ENCODE measurements at regions not wholly inside any gene's neighbourhood (a gene's known extent, or its start where the extent isn't known, plus 50 kb on each side); places are given as distances from the start of the nearest gene placed in this dataset.

DNA sequence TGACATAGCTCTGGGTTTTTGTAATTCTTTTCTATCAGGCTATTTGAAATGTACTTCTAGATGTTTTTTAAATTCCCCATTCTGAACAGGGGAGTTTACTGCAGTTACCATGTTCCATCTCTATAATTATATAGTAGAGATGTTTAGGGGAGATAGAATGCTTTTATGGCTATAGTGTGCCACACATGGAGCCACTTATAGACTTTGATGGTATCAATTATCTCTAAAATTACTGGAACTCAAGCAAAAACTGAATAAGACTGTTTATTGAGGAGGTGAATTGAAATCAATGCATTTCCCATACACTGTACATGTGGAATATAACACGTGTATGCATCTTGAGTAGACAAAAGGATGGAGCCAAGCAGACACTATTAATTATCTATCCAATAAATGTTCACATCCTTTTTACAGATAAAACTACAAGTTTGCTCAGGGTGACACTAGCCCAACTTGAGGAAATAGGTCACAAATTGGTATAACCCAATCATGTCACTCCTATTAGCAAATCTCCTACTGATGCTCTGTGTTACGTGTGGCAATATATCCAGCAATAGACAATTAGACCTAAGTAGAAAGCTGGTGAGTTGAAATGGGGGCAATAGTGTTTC, 1882.6 kb downstream of the PCDH9 start:
- TF ChIP-seq, protein P1, sequence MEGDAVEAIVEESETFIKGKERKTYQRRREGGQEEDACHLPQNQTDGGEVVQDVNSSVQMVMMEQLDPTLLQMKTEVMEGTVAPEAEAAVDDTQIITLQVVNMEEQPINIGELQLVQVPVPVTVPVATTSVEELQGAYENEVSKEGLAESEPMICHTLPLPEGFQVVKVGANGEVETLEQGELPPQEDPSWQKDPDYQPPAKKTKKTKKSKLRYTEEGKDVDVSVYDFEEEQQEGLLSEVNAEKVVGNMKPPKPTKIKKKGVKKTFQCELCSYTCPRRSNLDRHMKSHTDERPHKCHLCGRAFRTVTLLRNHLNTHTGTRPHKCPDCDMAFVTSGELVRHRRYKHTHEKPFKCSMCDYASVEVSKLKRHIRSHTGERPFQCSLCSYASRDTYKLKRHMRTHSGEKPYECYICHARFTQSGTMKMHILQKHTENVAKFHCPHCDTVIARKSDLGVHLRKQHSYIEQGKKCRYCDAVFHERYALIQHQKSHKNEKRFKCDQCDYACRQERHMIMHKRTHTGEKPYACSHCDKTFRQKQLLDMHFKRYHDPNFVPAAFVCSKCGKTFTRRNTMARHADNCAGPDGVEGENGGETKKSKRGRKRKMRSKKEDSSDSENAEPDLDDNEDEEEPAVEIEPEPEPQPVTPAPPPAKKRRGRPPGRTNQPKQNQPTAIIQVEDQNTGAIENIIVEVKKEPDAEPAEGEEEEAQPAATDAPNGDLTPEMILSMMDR (IDR thresholded peaks at IDR 0.05) = no peak
- Mint-ChIP-seq H3K9me3 (ENCODE audit: unreplicated experiment) (peaks cover 18% of the 10 kb centered on the region), H3K36me3 (ENCODE audit: unreplicated experiment) (no peaks in the 10 kb centered on the region), H3K4me1 (ENCODE audit: unreplicated experiment) (peaks cover 5% of the 10 kb centered on the region), H3K27me3 (ENCODE audit: unreplicated experiment) (no peaks in the 10 kb centered on the region), H3K4me3 (ENCODE audit: unreplicated experiment) (no peak overlapping the region), H3K27ac (ENCODE audit: unreplicated experiment) (no peak overlapping the region)
- no peak for DNase-seq (ENCODE audit: extremely low spot score, unreplicated experiment)

DNA sequence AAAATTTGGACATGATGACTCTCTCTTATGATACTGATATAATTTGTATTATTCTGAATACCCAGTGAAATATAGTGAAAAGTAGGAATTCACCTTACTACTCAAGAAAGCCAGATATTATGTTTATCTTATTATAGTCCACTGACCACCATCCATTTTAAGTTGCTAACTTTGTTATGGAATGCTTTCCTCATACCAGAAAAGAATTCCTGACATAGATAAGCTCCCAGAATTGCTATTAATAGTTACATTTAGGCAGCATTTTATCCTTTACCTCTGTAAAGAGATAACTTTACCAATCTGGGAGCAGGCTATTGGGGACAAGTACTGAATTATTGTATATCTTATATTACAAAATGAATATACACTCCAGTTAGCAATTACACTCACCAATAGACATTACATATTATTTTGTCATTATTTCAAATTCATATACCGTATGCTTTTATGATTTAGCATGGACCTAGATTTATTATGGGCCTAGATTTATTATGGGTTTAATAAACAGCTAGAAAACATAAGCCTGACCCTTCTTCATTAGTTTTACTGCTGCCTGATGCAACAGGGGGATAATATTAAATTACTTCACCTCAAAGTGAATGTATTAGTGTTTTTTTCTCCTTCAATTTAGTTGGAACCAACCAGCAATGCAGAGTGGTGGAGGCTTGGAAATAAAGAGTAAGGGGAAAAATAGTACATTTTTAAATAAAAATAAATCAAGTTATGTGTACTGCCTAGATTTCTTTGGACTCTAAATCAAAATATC, 1886.1 kb downstream of the PCDH9 start:
- no peak overlapping the region for H3K4me3 Mint-ChIP-seq (ENCODE audit: unreplicated experiment)

DNA sequence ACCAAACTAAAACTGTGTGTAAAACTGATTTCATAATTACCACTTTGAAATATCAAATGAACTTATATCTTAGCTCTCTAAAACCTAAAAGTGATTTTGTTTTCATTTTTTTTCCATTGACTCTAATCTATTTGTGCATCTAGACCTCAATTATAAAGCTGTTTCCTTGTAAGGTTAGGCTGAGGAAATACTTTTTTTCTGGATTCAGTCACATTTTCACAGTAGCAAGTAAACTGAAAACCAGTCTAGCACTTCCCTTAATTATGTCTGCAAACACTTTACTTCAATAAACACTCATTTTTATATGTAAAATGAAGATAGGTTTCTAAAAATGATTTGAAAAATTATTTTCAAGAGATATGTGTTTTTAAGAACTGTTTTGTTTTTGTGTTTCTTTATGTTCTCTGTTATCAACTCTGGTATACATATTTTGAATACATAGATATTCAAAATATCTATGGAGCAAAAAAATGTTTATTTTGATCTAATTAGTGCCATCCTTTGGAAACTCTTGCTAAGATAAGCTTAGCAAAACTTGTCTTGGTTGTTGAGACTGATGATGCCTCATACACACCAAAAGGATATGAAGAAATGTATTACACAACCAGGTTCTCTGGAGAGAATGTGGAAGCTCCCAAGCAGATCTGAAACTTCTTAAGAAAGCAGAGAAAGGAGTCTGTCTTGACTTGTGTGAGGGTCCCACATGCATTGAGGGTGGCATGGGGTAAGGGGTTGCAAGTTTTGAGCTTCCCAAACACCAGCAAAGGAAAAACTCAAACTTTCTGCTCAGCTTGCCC, 1887.4 kb downstream of the PCDH9 start:
- Mint-ChIP-seq H3K27ac (ENCODE audit: unreplicated experiment) (no peak overlapping the region), H3K36me3 (ENCODE audit: unreplicated experiment) (peaks cover under 1% of the 10 kb centered on the region), H3K4me1 (ENCODE audit: unreplicated experiment) (peaks cover 5% of the 10 kb centered on the region), H3K27me3 (ENCODE audit: unreplicated experiment) (no peaks in the 10 kb centered on the region), H3K4me3 (ENCODE audit: unreplicated experiment) (no peak overlapping the region), H3K9me3 (ENCODE audit: unreplicated experiment) (peaks cover 16% of the 10 kb centered on the region)
- TF ChIP-seq, protein P1 (IDR thresholded peaks at IDR 0.05) = no peak
- no peak for DNase-seq (ENCODE audit: extremely low spot score, unreplicated experiment)

More for the DNA sequence above, 1886.1 kb downstream of the PCDH9 start:
- Mint-ChIP-seq H3K27ac (ENCODE audit: unreplicated experiment) (no peak overlapping the region), H3K9me3 (ENCODE audit: unreplicated experiment) (peaks cover 14% of the 10 kb centered on the region), H3K36me3 (ENCODE audit: unreplicated experiment) (no peaks in the 10 kb centered on the region), H3K4me1 (ENCODE audit: unreplicated experiment) (peaks cover 5% of the 10 kb centered on the region), H3K27me3 (ENCODE audit: unreplicated experiment) (no peaks in the 10 kb centered on the region)
- TF ChIP-seq, protein P1 (IDR thresholded peaks at IDR 0.05) = no peak
- DNase-seq (ENCODE audit: extremely low spot score, unreplicated experiment) = no peak

DNA sequence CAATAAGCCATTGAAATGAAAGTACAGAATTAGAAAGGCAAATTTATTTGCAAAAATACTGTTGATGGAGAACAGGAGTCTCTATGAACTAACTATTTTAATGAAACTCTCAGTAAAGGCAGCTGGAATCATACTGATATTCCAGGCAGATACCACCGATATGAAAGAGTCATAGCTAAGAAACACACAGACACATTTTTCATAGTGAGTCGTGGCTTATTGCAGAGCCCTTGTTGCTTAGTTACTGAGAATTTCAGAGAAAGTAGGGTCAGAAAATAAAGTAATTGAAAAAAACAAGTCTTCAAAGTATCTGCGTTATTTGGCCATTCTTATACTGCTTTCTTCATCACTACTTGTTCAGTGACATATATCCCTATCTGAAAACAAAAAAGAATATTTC, 1890.9 kb downstream of the PCDH9 start:
- no peak for DNase-seq (ENCODE audit: extremely low spot score, unreplicated experiment)
- H3K27me3 Mint-ChIP-seq (ENCODE audit: unreplicated experiment) = no peaks in the 10 kb centered on the region
- H3K4me1 Mint-ChIP-seq (ENCODE audit: unreplicated experiment) = peaks cover 9% of the 10 kb centered on the region
- no peak overlapping the region for H3K27ac Mint-ChIP-seq (ENCODE audit: unreplicated experiment)
- H3K36me3 Mint-ChIP-seq (ENCODE audit: unreplicated experiment) = peaks cover 2% of the 10 kb centered on the region
- H3K4me3 Mint-ChIP-seq (ENCODE audit: unreplicated experiment) = no peak overlapping the region
- TF ChIP-seq, protein P1 (IDR thresholded peaks at IDR 0.05) = no peak
- H3K9me3 Mint-ChIP-seq (ENCODE audit: unreplicated experiment) = peaks cover 8% of the 10 kb centered on the region

DNA sequence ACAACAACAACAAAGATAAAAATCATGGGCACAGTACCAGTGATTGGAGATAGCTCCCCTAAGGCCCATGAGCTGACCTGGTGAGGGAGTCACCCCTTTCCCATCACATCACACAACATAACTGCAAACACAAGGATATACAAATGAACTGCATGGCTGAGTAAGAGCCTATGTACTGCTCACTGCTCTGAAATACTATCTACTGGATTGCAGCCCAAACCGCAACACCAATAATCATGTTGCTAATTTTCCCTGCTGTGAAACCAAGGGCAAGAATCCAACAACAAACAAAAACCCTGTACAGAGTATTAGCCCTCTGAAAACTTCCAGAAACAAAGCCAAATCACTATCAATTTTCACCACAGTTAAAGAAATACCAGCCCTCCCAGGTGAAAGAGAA, 1893.2 kb downstream of the PCDH9 start:
- Mint-ChIP-seq H3K36me3 (ENCODE audit: unreplicated experiment) (peaks cover 2% of the 10 kb centered on the region), H3K9me3 (ENCODE audit: unreplicated experiment) (peaks cover 8% of the 10 kb centered on the region), H3K4me3 (ENCODE audit: unreplicated experiment) (no peak overlapping the region), H3K4me1 (ENCODE audit: unreplicated experiment) (peaks cover 4% of the 10 kb centered on the region), H3K27ac (ENCODE audit: unreplicated experiment) (no peak overlapping the region), H3K27me3 (ENCODE audit: unreplicated experiment) (no peaks in the 10 kb centered on the region)
- TF ChIP-seq, protein P1 (IDR thresholded peaks at IDR 0.05) = no peak
- DNase-seq (ENCODE audit: extremely low spot score, unreplicated experiment) = no peak
